AG09309 (cell line): ENCODE measurements at regions not wholly inside any gene's neighbourhood (a gene's known extent, or its start where the extent isn't known, plus 50 kb on each side); places are given as distances from the start of the nearest gene placed in this dataset.

Experiments
- DNase-seq: peaks from one replicate; pipeline ENCODE4 v3.0.0-alpha.2; 2010; ENCODE audit warnings: low read depth
- H3K4me3 ChIP-seq: 2 replicates; pipeline ENCODE4 v1.5.1; 2011; ENCODE audit warnings: mild to moderate bottlenecking, low read depth, low read length, moderate library complexity; ENCODE audit not compliant: control insufficient read depth
- TF ChIP-seq, protein P1 (sequence below): IDR thresholded peaks from 2 replicates; pipeline ENCODE4 v1.5.1; 2011; ENCODE audit warnings: mild to moderate bottlenecking, low read depth, low read length, inconsistent platforms; ENCODE audit not compliant: insufficient read depth, control insufficient read depth; ENCODE audit errors: missing control alignments

- H3K4me3 ChIP-seq = no peak overlapping the region
- no peak for DNase-seq
- TF ChIP-seq, protein P1, sequence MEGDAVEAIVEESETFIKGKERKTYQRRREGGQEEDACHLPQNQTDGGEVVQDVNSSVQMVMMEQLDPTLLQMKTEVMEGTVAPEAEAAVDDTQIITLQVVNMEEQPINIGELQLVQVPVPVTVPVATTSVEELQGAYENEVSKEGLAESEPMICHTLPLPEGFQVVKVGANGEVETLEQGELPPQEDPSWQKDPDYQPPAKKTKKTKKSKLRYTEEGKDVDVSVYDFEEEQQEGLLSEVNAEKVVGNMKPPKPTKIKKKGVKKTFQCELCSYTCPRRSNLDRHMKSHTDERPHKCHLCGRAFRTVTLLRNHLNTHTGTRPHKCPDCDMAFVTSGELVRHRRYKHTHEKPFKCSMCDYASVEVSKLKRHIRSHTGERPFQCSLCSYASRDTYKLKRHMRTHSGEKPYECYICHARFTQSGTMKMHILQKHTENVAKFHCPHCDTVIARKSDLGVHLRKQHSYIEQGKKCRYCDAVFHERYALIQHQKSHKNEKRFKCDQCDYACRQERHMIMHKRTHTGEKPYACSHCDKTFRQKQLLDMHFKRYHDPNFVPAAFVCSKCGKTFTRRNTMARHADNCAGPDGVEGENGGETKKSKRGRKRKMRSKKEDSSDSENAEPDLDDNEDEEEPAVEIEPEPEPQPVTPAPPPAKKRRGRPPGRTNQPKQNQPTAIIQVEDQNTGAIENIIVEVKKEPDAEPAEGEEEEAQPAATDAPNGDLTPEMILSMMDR = no peak
These were observed 600.5 kb upstream of the TENM4 start for GRCh38 chr11:80041136-80042000.

GRCh38 chr11:80034801-80035200 is 594.0 kb upstream of the TENM4 start:
- DNase-seq = no peak
- H3K4me3 ChIP-seq = no peak overlapping the region
- TF ChIP-seq, protein P1 = no peak

GRCh38 chr11:80031014-80031600 is 590.3 kb upstream of the TENM4 start:
- DNase-seq = no peak
- TF ChIP-seq, protein P1 = no peak

GRCh38 chr11:80028998-80029397 is 588.2 kb upstream of the TENM4 start:
- DNase-seq = no peak
- H3K4me3 ChIP-seq = no peak overlapping the region
- TF ChIP-seq, protein P1 = no peak

More at GRCh38 chr11:80031014-80031600, 590.3 kb upstream of the TENM4 start:
- no peak overlapping the region for H3K4me3 ChIP-seq

DNA sequence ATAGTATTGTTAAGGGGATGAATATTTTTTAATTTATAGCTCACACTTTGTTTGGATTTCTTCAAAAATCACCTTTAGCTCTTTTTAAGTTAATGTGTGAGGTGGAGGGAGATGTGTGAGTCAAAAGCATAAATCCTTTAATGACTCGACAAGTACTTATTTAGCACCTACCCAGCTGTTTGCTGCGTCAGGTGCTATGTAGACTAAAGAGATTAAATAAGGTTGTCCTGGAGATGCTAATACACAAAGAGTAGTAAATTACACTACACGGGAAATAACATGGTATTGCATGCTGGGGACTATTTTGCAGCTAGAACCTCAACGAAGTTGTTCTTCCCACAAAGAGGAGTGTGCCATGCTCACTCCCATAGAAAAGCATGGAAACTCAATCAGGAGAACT is 583.3 kb upstream of the TENM4 start:
- no peak overlapping the region for H3K4me3 ChIP-seq
- no peak for DNase-seq
- TF ChIP-seq, protein P1 = no peak

DNA sequence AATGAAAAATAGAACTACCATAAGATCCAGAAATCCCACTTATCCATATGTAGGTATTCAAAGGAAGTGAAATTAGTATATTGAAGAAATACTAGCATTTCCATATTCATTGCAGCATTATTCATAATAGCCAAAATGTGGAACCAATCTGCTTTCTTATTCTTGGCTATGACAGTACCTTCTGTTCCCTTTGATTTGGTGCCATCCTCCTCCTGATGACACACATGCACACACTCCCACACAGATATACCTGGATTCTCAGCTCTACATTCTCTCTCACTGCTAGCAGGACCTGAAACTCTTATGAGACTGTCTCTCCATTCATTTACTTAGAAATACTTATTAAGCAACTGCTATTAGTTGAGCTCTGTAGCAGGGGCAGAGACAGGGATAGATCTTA is 582.6 kb upstream of the TENM4 start:
- no peak for DNase-seq
- H3K4me3 ChIP-seq = no peak overlapping the region
- TF ChIP-seq, protein P1 = no peak
